Muscle of back (tissue), 3 donors: ENCODE measurements at regions not wholly inside any gene's neighbourhood (a gene's known extent, or its start where the extent isn't known, plus 50 kb on each side); places are given as distances from the start of the nearest gene placed in this dataset.
"Not testable (repeated sequence)": the region's sequence is repeated elsewhere in the genome, so short reads cannot be mapped to it uniquely, and the experiment has no call there.

Experiments
- DNase-seq, 3 donors: peaks; one replicate each; pipeline versions ENCODE4 v3.0.0 to v3.0.0-alpha.2; 2013

- no peak for DNase-seq
These were observed 78.2 kb downstream of the HACD1 start for GRCh38 chr10:17538941-17539340.

DNA sequence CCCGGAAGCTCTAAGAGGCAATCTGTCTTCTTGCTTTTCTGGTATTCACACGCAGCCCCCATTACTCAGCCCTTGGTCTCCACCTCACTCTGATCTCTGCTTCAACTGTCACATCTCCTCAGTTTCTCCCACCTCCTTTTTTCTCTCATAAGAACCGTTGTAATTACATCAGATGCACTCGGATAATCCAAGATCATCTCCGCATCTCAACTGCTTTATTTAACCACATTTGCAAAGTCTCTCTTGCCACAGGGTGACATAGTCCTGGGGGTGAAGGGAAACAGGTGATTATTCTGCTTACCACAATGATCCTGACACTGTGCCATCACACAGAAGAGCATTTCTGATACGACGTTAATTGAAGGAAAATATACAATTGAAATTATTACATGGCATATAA is 79.9 kb downstream of the HACD1 start:
- no peak for DNase-seq

DNA sequence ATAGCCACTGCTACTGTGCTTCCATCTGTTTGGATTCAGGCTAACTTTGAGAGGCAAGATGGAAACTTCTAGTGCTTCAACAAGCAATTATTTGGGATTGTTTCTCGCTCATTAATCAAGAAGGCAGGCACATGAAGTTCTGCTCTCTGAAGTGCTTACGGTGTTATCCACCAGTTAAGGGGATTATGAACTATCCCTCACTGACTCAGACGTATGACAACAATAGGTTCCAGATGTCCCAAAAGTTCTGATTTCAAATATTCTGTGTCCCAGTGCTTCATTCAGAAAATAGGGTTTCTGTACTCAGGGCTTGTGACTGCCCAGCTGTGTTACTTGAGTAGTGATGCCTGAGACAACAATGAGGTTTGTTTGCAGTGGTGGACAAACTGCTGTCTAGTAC is 81.0 kb downstream of the HACD1 start:
- DNase-seq: no peak

DNA sequence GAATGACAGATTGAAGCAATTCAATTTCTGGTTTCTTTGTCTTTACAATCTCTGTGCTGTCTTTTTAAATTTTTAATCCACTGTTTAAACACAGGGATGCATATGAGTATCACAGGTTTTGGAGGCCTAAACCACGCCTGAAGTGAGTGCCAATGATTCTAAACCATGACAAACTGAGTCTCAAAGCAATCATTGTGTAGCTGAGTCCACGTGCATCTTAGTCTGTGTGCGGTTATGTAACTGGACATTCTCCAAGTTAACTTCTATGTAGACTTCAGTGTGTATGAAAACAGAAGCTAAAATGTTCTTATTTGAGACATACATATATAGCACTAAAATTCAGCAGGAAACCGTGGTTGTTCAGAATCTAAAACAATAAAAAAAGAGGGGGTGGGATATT is 79.3 kb upstream of the ST8SIA6 start:
- DNase-seq: no peak

DNA sequence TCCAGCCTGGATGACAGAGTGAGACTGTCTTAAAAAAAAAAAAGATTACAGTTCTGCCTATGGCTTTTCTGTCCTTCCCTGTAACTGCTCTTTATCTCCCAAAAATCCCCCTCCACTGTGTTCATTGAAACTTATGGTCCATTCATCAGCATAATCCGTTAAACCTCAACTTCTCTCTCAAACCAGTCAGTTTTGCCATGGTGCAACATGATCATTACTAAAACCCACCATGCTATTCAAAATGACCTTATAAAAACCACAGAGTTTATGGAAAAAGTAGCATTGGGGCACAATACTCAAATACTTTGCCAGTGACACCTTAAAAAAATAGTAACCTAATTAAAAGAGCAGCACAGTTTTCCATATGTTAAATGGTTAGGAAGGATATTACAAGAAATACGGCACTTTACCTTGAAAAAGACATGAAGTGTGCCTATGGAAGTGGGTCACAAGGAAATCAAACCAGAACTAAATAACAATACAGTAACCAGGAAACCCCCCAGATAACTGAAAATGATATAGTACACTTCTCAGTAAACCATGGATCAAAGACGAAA is 74.0 kb upstream of the ST8SIA6 start:
- no peak for DNase-seq

GRCh38 chr10:17527514-17528146 is 73.2 kb upstream of the ST8SIA6 start:
- peak in 1 of 3 donors; percentile 53 for DNase-seq

- DNase-seq: not testable (repeated sequence)
These were observed 72.2 kb upstream of the ST8SIA6 start for GRCh38 chr10:17526571-17526970.

DNA sequence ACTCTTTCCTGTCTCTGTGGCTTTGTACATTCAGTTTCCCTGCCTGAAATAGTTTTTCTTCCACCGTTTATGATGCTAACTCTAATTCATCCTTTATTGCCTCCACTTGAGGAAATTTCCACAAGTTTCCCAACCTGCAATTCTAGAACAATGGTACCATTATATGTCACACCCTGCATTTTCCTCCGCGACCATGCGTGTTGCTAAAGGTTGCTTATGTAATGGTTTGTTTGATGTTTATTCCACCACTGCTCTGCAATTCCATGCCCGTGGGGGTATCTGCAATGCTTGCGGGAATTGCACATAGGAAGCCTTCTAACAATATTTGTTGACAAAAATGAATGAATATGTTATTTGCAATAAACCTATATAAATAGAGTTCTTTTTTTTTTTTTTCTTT is 69.5 kb upstream of the ST8SIA6 start:
- no peak for DNase-seq

DNA sequence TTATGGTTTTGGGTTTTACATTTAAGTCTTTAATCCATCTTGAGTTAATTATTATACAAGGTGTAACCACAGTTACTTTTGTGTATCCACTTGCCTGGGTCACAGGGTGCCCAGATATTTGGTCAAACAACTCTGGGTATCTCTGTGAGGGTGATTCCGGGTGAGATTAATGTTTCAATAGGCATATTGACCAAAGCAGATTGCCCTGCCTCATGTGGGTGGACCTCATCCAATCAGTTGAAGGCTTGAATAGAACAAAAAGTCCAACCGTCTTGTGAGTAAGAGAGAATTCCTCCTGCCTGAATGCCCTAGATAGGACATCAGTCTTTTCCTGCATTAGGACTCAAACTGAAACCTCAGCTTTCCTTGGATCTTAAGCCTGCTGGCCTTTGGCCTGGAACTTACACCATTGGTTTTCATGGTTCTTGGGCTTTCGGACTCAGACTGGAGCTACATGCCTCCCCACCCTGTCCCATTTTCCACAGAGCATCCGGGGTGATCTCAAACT is 68.9 kb upstream of the ST8SIA6 start:
- DNase-seq: no peak

GRCh38 chr10:17522269-17522668 is 67.9 kb upstream of the ST8SIA6 start:
- not testable (repeated sequence) for DNase-seq

- DNase-seq: no peak
These were observed 65.1 kb upstream of the ST8SIA6 start for GRCh38 chr10:17519457-17519856.

DNA sequence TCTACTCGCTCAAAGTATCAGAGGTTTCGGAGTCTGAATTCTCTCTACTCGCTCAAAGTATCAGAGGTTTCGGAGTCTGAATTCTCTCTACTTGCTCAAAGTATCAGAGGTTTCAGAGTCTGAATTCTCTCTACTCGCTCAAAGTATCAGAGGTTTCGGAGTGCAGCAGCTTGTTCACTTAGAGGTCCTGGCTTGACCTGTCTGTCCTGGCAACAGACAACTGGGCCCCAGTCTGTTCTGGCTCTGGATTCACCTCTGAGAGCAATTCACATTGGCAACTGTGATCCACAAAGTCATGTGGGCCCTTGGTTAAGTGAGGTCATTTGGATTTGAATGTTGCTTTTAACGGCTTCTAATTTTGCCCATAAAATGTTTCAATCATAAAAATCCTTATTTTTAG is 63.9 kb upstream of the ST8SIA6 start:
- no peak for DNase-seq

DNA sequence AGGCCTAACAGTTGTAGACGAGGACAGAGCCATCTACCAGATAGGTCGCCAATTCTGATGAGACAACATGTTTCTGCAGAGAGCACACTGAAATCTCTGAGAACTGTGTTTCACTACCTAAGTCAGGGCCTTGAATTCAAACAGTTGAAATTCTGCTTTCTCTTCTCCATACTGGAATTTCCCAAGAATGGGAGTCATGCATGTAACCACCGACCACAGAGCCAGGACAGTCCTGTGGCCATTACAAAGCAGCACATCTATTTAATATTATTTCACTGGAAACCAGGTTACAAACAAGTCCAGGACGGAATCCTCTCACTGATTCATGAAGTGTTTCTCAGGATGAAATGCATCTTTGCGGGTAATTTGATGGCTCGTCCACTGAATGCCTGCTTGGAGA is 62.0 kb upstream of the ST8SIA6 start:
- DNase-seq: no peak

DNA sequence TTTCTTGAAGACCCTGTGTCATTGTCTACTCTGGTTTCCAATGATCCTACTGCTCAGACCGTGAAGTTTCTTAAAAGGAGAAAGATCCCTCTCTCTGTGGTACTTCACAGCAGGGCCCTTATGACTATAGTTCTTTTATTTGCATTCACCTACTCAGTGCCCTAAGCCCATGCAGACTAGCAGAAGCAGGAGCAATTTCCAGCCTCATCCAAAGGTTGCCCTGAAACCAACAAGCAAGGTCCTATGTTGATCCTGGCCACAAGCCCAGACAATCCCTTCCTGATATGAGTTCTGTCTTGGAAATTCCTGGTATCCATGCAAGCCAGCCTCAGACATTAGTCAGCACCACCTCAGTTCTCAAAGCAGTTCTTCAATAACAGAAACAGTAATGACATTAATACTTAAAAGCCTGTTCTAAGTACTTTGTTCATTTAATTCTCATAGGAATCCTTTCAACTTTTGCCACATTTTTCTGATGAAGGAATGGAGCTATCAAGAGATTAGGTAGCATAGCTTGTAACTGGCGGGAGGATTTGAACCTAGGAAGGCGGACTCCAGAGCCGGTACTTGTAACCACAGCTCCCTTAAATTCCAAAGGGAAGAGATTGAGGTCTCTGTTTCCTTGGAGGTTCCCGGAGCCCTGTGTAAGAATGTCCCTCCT is 58.1 kb upstream of the ST8SIA6 start:
- DNase-seq: peak in 2 of 3 donors; percentile 5 to 94

DNA sequence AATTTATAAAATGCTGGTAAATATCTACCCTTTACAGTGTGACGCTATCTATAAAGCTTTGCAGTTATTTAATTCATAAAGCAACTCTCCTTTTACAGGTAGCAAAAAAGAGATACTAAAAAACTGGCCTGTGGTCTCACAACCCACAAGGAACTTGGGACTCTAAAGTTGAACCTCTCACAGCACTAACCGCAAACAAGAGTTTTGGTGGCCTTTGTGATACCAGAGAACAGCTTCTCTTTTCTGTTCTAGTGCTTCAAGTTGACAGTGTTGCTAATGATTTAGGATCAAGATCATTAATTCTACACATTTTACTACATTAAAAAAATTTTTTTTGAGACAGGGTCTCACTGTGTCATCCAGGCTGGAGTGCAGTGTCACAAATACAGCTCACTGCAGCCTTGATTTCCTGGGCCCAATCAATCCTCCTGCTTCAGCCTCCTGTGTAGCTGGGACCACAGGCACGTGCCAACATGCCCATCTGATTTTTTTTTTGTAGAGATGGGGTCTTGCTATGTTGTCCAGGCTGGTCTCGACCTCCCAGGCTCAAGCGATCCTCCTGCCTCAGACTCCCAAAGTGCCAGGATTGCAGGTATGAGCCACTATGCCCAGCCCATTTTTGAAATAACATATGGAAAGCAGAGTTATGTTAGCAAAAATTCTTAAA is 56.0 kb upstream of the ST8SIA6 start:
- no peak for DNase-seq

DNA sequence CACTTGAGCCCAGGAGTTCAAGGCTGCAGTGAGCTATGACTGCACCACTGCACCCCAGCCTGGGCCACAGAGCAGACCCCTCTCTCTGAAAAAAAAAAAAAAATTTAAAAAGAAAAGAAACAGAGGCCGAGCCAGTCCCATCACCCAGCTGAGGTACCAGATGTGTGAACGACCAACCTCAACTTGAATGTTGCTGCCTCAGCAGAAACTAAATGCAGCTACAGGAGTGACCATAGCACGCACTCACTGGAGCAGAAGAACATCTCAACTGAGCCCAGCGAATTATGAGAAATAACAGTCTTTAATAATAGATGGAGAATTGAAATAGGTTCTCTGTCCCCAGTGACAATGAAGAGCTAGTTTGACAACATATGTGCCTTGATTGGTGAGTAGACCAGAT is 53.1 kb upstream of the ST8SIA6 start:
- no peak for DNase-seq

DNA sequence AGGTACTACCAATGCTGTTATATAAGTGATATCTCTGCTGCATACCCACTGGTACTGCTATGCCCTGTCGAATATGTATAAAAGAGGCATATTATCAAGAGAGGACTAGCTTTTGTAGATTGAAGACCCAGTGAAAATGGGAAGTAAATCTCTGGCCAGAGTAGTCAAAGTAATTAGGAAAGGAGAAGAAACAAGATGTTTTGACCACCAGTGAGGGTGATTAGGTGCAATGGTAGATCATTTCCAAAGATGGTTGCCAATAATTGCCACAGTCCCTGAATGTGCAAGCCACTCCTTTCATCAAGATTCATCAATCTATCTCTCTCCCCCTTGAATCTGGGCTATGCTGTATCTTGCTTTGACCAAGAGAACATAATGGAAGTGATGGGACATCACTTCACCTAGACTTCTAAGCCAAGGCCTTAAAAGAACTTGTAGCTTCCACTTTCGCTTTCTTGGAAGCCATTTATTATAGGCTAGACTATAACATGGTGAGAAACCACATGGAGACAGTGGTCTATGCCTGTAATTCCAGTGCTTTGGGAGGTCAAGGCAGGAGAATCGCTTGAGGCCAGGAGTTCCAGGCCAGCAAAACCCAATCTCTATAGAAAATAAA is 52.6 kb upstream of the ST8SIA6 start:
- no peak for DNase-seq

DNA sequence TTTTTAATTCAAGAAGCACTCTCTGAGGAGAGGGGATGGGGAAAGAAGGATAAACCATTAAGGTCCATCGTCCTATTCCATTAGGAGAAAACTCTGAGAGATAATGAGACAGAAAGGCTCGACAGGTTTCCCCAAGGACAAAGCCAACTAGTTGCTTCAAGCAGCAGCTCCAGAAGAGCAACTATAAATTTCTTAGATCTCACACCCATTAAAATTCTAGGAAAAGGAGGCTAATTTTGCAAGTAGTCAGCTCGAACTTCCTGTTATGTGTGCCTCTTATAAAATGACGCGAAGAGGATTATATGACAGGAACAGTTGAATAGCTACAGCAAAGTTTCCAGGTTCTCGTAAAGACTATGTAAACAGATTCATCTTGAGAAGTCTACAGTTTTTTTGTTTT is 52.0 kb upstream of the ST8SIA6 start:
- no peak for DNase-seq

- peak in 1 of 3 donors; percentile 84 for DNase-seq
These were observed 50.3 kb upstream of the ST8SIA6 start for GRCh38 chr10:17504547-17505245.
